Uterus (tissue), 2 donors: ENCODE measurements at regions not wholly inside any gene's neighbourhood (a gene's known extent, or its start where the extent isn't known, plus 50 kb on each side); places are given as distances from the start of the nearest gene placed in this dataset.
"Not testable (repeated sequence)": the region's sequence is repeated elsewhere in the genome, so short reads cannot be mapped to it uniquely, and the experiment has no call there.

Experiments used
- POLR2A ChIP-seq, 2 donors: fragments of 450-650 bp; IDR thresholded peaks; one replicate each; pipeline ENCODE4 v1.6.1; 2016; ENCODE audit warnings: antibody characterized with exemption in 2 of 2, mild to moderate bottlenecking in 1 of 2, moderate library complexity in 1 of 2
- TF ChIP-seq, protein P1 (sequence below), 4 experiments: fragments of 200-600 bp in 2 of 4; fragments of 450-650 bp in 2 of 4; sonication (generic) in 2 of 4; IDR thresholded peaks; one replicate each; pipeline ENCODE4 v1.5.1; 2016 to 2019; ENCODE audit warnings: antibody characterized with exemption in 4 of 4, mild to moderate bottlenecking in 2 of 4, moderate library complexity in 1 of 4

DNA sequence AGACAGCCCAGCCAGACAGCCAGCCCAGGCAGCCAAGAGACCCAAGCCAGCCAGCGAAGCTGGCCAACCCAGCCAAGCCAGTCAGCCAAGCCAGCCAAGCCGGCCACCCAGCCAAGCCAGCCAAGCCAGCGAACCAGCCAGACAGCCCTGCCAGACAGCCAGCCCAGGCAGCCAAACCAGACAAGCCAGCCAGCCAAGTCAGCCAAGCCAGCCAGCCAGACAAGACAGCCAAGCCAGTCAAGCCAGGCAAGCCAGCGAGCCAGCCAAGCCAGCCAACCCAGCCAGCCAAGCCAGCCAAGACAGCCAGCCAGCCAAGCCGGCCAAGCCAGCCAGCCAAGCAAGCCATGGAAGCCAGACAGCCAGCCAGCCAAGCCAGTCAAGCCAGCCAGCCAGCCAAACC lies 327.9 kb upstream of the PLGLB2 start:
- TF ChIP-seq, protein P1, sequence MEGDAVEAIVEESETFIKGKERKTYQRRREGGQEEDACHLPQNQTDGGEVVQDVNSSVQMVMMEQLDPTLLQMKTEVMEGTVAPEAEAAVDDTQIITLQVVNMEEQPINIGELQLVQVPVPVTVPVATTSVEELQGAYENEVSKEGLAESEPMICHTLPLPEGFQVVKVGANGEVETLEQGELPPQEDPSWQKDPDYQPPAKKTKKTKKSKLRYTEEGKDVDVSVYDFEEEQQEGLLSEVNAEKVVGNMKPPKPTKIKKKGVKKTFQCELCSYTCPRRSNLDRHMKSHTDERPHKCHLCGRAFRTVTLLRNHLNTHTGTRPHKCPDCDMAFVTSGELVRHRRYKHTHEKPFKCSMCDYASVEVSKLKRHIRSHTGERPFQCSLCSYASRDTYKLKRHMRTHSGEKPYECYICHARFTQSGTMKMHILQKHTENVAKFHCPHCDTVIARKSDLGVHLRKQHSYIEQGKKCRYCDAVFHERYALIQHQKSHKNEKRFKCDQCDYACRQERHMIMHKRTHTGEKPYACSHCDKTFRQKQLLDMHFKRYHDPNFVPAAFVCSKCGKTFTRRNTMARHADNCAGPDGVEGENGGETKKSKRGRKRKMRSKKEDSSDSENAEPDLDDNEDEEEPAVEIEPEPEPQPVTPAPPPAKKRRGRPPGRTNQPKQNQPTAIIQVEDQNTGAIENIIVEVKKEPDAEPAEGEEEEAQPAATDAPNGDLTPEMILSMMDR (IDR thresholded peaks at IDR 0.05): not testable (repeated sequence)
- TF ChIP-seq POLR2A (IDR thresholded peaks at IDR 0.05): not testable (repeated sequence)
